SKM-1 (cell line): ENCODE measurements at regions not wholly inside any gene's neighbourhood (a gene's known extent, or its start where the extent isn't known, plus 50 kb on each side); places are given as distances from the start of the nearest gene placed in this dataset.

ENCODE experiments used
- DNase-seq: peaks from one replicate; lab custom pipeline; 2025; ENCODE audit not compliant: unreplicated experiment; lab: John Stamatoyannopoulos, UW

DNA sequence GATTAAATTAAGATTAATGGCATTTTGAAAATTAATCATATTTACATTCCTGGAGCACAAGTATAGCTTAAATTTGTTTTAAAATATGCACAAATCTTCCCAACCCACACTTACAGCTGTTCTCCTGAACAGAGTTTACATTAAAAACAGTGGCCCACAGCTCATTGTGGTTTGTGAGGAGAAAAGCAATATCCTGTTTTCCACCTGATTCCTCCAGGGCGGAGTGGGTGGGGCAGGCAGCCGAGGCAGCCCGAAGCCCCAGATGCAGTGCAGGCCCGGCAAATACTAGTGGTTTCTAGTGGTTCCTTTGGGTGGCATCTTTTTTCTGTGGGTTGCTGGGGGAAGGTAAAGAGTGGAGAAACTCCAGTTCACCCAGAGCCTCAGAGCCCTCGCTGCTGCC lies 280.8 kb downstream of the ARHGAP12 start:
- DNase-seq = no peak

DNA sequence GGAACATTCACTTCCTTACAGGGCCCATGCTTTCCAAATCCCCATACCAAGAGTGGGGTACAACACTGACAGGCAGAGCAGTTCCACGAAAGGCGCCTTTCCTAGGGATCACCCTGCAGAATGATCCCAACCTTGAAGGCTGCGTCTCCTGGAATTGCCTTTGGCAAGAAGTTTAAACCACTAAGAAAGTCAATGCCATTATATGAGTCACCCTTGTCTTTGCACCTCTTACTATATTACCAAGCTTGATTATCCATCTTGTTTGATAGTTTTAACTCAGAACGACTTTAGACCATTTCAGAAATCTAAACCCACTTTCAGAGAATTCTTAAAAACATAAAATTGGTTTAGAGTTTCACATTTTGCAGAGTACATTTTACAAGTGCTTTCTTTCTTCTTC lies 282.1 kb downstream of the ARHGAP12 start:
- DNase-seq = no peak

DNA sequence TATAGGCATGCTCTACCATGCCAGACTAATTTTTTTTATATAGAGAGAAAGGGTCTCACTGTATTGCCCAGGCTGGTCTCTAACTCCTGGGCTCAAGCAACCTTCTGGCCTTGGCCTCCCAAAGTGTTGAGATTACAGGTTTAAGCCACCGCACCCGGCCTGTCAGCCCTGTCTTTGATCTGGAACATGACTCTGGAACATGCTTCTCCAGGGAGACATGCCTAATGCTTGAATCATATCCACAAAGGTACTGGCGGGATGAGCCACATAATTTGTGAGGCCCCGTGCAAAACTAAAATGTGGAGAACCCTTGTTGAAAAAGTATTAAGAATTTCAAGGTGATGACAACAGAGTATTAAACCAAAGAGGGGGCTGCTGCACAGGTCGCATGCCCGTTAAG lies 282.8 kb downstream of the ARHGAP12 start:
- DNase-seq = no peak

DNA sequence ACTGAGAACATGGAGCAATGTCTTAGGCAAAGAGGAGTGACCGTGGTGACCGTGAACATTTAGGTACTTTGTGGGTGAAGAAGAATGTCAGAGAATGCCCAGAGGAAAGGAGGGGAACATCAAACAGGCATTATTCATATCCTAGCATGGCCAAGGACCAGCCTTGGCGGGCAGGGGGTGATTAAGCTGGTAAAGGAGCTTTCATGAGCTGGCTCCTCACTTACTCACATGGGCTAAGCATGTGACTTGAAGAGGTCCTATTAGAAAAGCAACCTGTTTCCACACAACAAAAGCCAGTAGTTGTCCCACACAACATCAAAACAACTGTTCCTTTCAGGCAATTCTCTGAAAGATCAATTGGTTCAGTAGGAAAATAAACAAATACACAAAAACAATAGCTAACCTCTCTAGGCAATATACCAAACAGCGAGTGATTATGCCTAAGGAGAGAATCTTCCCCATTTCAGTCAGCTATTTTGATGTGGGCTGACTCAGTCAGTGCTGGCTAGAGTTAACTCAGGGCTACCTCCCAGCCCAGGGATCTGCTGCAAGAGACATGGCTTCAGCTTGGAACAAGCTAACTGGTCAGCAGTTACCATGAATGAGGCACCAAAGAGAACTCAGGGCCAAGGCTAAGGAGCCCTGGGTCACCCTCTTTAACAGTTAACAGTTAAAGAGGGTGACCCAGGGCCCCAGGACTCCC lies 283.5 kb downstream of the ARHGAP12 start:
- no peak for DNase-seq

DNA sequence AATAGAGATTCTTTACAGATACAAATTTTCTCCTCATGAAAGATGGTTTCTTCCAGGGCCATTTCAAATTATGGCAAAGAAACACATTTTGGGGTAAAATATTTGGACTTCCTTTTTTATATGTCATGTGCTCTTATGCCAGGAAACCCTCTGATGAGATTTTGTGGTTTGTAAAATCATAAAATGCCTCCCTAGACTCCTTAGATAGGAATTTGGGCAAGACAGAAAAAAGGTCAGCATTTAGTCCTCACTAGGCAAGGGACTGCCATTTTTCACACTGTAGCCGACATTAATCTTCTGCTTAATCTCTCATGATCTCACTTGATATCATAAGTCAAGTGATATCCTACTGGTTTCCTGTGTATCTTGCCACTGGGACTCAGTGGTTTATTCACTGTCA lies 286.4 kb downstream of the ARHGAP12 start:
- no peak for DNase-seq

DNA sequence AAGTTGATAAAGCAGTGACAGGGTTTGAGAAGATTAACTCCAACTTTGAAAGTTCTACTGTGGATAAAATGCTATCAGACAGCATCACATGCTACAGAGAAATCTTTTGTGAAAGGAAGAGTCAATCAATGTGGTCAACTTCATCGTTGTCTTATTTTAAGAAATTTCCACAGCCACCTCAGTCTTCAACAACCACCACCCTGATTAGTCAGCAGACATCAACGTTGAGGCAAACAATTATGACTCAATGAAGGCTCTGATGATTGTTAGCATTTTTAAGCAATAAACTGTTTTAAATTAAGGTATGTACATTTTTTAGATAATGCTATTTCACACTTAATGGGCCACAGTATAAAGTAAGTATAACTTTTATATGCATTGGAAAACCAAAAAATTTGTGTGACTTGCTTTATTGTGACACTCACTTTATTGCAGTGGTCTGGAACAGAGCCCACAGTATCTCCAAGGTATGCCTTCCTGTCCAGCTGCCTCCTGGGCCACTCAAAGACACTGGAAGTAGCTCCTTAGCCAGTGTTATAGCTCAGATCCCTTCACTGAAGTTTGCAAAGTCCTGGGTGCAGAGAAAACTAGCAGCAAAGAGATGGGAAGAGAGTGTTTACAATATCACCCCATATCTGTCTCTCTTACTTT lies 293.1 kb downstream of the ARHGAP12 start:
- no peak for DNase-seq

DNA sequence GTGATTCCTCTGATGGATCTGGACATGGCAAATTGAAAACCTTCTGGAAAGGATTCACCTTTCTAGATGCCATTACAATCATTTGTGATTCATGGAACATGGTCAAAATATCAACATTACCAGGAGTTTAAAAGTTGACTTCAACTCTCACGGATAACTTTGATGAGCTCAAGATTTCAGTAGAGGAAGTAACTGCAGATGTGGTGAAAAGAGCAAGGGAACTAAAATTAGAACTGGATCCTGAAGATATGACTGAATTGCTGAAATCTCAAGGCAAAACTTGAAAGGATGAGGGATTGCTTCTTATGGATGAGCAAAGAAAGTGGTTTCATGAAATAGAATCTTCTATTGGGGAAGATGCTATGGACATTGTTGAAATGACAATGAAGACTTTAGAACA lies 293.6 kb downstream of the ARHGAP12 start:
- DNase-seq = no peak

DNA sequence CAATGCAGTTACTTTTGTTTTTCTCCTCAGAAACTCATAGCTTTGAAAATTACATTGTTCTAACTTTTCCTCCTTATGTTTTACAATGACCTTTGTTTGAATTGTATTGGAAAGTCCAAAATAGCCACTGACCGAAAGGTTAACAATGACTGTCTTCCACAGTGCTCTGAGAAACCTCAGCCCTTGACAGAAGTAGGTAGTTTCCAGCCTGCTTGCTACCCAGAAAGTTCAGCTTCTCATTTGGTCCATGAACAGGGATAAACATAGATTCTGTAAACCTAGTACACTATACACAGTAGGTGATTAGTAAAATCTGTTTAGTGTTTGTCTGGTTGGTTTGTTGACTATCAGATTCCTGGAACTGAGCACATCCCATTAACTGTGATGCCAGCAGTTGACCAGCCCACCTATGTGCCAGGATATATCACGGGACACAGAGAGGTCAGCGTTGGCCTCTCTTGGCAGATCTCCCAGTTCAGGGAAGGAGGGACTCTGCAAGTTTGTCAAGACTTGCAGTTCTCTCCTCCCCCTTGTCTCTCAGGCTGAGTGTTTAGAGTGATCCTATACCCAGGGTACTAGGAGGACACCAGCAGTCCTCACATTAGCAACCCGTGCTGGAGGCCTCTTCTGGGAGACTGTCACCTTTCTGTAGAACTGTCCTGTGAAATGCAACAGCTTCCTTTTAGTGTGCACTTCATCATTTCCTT lies 297.6 kb downstream of the ARHGAP12 start:
- no peak for DNase-seq

DNA sequence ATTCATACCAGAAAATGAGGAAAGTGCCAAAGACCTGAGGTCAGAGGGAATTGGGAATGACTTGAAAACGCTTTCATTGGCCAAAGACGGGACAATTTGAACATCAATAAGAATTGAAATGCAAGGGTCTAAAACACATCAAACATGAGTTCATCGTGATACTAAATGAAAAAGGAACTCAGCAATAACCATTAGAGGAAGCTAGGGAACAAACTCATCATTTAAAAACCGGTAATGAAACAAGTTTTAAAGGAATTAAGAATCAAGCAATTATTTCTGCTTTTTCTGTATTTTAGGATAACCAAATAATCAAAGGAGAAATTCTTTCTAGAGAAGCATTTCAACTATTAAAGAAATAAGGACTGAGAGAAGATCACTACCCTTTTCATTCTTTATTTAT lies 303.1 kb downstream of the ARHGAP12 start:
- DNase-seq = no peak

DNA sequence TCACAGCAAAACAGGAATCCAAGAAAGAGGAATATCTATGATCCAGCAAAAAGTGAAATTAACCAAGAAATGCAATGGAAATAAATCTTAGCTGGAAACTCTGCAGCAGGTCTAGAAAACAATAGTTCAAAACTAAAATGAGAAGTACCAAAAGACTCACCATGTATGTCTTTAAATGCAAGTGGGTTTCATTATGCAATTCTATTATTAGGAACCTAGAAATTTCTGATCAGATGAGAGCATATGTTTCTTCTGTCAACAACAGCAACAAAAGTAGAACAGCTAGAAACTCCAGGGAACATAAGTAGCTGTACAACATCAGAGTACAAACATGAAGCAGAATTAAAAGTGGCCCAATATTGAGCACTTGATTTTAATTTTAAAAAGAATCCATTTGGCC lies 304.0 kb downstream of the ARHGAP12 start:
- no peak for DNase-seq

DNA sequence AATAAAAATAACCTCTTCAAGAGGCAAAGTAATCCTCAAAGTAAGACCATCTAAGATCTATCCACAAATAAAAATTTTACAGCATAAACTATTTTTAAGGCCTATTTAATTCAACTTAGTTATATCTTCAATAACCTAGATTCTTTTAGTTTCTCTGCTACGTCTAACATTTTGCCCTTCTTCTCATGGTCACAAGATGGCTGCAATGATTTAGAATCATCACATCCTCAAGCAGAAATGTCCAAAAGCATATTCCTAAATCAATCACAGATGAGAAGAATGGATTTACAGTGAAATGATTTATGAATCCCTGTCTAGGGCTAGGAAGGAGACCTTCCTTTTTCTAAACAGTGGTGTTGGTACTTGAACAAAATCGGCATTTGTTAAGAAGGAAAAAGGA lies 304.7 kb downstream of the ARHGAP12 start:
- DNase-seq = no peak

DNA sequence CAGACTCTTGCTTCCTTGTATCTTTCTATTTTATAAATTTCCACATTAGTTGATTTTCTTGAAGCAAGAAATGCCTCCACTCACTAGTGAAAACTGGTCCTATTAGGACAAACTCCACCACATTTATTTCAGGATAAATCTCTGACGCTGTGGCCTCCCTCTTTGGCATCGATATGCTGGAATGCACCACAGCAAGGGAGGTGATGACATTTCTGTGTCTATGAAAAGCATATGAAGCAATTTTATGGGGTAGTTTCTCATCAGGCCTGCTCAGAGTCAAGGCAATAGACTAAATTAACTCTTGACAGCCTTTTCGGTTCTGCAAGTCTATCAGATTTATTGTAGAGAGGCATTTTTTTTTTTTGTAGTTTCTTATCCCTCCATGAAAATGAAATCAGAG lies 304.4 kb downstream of the ZEB1 start:
- DNase-seq = no peak

DNA sequence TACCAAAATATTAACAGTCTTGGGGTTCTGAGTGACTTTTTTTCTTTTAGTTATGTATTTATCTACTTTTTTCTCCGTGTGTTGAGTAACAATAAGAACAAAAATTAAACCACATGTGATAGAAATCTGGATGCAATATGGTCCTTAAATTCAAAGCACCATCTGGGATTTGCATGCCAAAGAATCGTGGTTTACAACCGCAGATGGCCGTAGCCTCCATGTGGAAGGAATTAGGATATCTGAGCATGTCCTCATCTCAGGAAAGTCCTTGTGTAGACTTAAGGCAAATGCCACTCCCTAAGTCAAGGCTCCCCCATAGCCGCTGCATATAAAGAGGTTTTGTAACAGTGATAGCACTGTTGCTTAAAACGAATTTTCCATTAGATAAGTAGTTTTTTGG lies 304.0 kb downstream of the ZEB1 start:
- no peak for DNase-seq

DNA sequence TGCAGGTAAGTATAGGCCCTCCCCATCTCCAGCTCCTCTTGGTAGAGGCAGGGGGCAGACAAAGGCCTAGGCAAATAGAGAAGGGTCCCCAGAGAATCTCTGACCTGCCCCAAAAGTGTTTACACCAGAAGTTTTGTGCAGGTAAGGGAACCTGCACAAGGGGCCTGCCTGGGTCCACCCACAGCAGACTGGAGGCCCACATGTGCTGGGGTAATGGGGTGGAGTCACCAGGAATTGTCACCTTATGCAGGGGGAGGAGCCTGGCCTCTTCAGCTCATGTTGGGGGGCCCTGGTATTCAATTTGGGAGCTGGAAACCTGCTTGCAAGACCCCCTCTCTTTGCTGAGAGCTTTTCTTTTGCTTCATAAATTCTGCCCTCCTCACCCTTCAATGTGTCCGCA lies 302.7 kb downstream of the ZEB1 start:
- no peak for DNase-seq

DNA sequence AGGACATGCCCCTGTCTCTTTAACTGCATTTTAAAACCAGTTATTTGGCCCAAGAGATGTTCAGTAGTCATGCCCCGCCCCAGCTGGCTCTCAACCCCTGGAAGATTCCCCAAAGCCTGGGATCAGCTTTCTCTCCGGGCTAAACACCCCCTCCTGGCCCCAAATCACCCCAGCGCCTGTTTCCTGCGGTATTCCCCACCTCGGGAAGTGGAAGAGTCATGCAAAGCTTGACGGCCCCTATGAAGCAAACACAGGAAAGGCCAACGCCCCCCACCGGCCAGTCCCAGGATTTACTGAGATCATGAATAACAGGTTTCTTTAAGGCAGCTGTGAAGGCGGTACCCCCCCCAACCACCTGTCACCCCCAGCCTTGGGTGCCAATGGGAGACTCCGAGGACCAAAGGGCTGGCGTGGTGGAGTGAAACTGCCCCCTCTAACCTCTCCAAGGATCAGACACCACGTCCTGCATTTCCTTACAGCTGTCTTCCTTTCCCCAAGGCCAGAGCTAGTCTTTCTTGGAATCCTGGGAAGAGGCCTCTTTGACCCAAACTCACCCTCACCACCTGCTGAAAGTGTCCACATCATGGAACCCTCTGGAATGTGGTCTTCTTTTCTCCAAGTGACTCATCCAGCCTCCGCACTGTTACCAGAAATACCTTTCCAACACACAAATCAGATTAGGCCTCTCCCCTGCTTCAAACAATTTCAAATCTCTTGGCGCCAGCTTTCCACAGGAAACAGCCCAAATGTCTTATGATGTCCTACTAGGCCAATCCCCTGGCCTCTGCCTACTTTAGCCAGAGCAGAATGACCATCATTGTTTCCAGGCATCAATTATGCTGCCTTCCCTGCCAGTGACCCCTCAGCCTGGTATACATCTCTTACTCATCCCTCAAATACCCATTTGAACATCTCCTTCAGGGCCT lies 301.5 kb downstream of the ZEB1 start:
- no peak for DNase-seq

DNA sequence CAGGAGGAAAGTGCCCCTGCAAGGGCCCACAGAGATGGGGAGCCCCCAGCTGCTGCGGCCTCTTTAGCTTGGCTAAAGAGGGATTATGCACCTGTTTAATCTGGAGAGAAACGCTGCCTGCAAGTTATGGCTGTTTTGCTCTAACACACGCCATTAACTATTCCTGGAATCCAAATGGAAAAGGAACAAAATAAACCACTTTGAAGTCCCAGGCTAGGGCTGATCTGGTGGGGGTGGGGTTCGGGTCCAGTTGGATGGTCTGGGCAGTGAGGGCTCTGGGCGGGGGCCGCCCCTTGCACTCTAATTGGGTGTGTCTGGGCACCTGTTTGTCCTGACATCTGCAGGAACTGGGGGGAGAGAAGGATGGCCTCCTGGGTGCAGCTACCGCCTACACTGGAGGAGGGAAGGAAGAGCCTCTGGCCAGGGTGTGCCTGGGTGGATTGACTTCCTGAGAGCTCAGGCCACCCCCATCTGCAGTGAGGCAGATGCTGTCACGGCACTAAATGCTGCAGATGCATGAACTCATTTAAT lies 300.6 kb downstream of the ZEB1 start:
- DNase-seq = no peak

DNA sequence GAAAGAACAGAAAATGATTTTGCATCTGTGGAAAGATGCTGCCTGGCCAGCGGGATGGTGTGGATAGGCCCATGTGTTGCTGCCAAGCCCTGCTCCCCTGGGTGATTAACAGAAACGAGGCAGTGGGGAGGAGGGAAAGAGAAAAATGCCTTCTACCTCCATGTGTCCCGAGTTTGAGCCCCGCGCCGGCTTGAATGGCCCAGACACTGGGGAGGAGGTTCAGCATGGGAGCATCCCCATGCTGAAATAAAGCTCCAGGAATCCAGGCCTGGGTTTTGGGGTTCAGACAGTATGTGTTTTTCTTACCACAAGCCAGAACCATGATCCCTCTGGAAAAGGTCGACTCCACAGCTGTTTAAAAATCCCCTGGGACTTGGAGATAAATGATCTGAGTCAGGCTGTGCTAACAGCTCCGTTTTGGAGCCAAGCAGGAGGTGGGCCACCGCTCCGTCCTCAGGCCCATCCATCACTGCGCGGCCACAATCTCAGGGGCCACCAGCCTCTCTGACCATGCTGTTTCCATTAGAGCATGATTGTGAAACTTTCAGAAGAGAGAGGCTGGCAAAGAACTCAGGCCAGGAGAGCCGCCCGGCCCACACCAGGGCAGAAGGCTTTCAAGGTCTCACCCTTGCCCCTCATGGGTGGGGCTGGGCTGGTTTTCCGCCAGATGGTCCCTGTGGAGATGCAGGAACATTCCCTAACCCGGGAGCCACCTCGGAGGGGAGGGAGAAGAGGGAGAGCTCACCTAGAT lies 299.7 kb downstream of the ZEB1 start:
- no peak for DNase-seq

DNA sequence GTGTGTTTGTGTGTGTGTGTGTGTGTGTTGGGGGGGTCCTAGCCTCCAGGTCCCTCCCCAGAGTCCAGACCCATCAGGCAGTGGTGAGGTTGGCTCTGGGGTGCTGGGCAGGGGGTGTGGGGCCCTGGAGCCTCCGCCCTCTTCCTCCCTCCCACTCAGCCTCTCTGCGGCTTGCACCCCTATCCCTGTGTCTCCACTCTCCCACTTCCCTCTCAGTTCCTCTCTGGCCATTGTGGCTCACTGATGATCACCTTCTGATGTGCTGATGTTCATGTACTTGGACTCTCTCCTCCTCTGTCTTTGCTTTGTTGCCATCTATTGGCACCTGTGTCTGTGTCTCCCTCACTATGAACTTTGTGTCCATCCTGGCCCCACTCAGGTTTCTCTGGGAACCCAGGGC lies 298.7 kb downstream of the ZEB1 start:
- DNase-seq = no peak

DNA sequence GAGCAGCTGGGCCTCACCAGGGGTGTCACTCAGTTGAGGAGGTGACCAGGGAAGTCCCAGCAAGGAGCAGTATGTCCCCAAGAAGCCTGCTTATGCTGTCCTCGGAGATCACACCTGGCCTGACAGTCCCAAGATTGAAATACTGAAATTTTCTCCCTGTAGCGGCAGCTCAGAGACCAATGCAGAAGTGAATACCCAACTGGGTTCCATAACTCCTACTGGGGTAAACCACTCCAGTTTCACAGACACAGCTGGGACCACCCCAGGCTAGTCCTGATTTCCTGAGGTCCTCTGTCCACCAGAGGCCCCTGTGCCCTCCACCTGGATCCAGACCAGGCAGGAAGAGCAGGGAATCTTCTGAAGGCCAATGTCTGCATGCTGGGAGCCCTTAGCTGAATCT lies 298.1 kb downstream of the ZEB1 start:
- no peak for DNase-seq

DNA sequence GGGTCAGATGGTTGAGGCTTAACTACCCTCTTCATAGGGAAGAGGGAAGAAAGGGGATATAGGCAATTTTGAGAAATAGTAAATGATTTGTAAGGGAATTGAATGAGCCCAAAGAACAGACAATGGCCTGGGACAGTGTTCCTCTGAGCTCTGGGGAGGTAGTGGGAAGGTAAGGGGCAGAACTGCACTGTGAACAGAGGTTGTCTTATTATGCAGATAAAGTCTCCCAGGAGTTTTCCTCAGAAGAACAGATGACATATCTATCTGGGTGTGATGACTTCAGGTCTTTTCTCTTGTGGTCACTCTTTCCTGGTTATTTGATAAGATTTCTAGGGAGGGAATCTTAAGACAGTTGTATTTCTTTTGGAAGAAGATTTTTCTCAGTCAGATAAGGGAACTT lies 296.1 kb downstream of the ZEB1 start:
- no peak for DNase-seq
